H9 (cell line): ENCODE measurements at regions not wholly inside any gene's neighbourhood (a gene's known extent, or its start where the extent isn't known, plus 50 kb on each side); places are given as distances from the start of the nearest gene placed in this dataset.

Source experiments
- DNase-seq: peaks from one replicate; pipeline ENCODE4 v3.0.0-alpha.2; 2017
- H2AFZ ChIP-seq: one replicate; pipeline ENCODE4 v1.6.1; 2013; ENCODE audit warnings: mild to moderate bottlenecking, low read length, control low read depth, moderate library complexity
- H2AK5ac ChIP-seq: 2 replicates; pipeline ENCODE4 v1.6.1; 2013; ENCODE audit warnings: low read length, control low read depth, mixed read lengths; ENCODE audit not compliant: insufficient read length
- H2BK120ac ChIP-seq: one replicate; pipeline ENCODE4 v1.6.1; 2013; ENCODE audit warnings: low read depth, mild to moderate bottlenecking, low read length, control low read depth, inconsistent platforms; ENCODE audit not compliant: poor library complexity, severe bottlenecking
- H2BK12ac ChIP-seq: 2 replicates; pipeline ENCODE4 v1.6.1; 2013; ENCODE audit warnings: low read length, control low read depth, mixed read lengths, low read depth; ENCODE audit not compliant: insufficient read length
- H2BK15ac ChIP-seq: 2 replicates; pipeline ENCODE4 v1.6.1; 2013; ENCODE audit warnings: low read depth, low read length, control low read depth
- H2BK20ac ChIP-seq: one replicate; pipeline ENCODE4 v1.6.1; 2013; ENCODE audit warnings: low read depth, mild to moderate bottlenecking, low read length, control low read depth, inconsistent platforms; ENCODE audit not compliant: poor library complexity, severe bottlenecking
- H2BK5ac ChIP-seq: 2 replicates; pipeline ENCODE4 v1.6.1; 2013; ENCODE audit warnings: low read length, control low read depth, mixed read lengths; ENCODE audit not compliant: insufficient read length
- H3K14ac ChIP-seq: 2 replicates; pipeline ENCODE4 v1.6.1; 2013; ENCODE audit warnings: low read length, control low read depth; ENCODE audit not compliant: insufficient read depth
- H3K18ac ChIP-seq: 2 replicates; pipeline ENCODE4 v1.6.1; 2013; ENCODE audit warnings: low read depth, mild to moderate bottlenecking, mixed read lengths, low read length, control low read depth; ENCODE audit not compliant: insufficient read length
- H3K23ac ChIP-seq: 2 replicates; pipeline ENCODE4 v1.6.1; 2013; ENCODE audit warnings: low read length, control low read depth, mixed read lengths, low read depth; ENCODE audit not compliant: insufficient read length
- H3K23me2 ChIP-seq: 2 replicates; pipeline ENCODE4 v1.6.1; 2013; ENCODE audit warnings: low read depth, mild to moderate bottlenecking, mixed read lengths, low read length, control low read depth; ENCODE audit not compliant: insufficient read length, poor library complexity, severe bottlenecking
- H3K27ac ChIP-seq: 2 replicates; pipeline ENCODE4 v1.5.1; 2013; ENCODE audit warnings: low read length, control low read depth, mixed read lengths, low read depth; ENCODE audit not compliant: insufficient read length
- H3K27me3 ChIP-seq: 2 replicates; pipeline ENCODE4 v1.6.1; 2013; ENCODE audit warnings: low read length, control low read depth, inconsistent platforms; ENCODE audit not compliant: insufficient read depth
- H3K4ac ChIP-seq: 2 replicates; pipeline ENCODE4 v1.6.1; 2013; ENCODE audit warnings: low read depth, mild to moderate bottlenecking, control low read depth, inconsistent platforms, low read length, moderate library complexity
- H3K4me1 ChIP-seq: 2 replicates; pipeline ENCODE4 v1.6.1; 2013; ENCODE audit warnings: low read length, control low read depth, inconsistent platforms; ENCODE audit not compliant: insufficient read depth
- H3K4me2 ChIP-seq: 2 replicates; pipeline ENCODE4 v1.6.1; 2013; ENCODE audit warnings: low read length, control low read depth, mixed read lengths; ENCODE audit not compliant: insufficient read length, insufficient read depth
- H3K56ac ChIP-seq: 2 replicates; pipeline ENCODE4 v1.6.1; 2013; ENCODE audit warnings: low read depth, mild to moderate bottlenecking, mixed read lengths, low read length, control low read depth; ENCODE audit not compliant: insufficient read length
- H3K79me1 ChIP-seq: 2 replicates; pipeline ENCODE4 v1.6.1; 2013; ENCODE audit warnings: low read depth, mild to moderate bottlenecking, moderate library complexity, low read length, control low read depth, inconsistent platforms; ENCODE audit not compliant: insufficient read depth, poor library complexity, severe bottlenecking
- H3K79me2 ChIP-seq: 2 replicates; pipeline ENCODE4 v1.6.1; 2013; ENCODE audit warnings: low read length, control low read depth, inconsistent platforms; ENCODE audit not compliant: insufficient read depth
- H3K9ac ChIP-seq: 2 replicates; pipeline ENCODE4 v1.6.1; 2013; ENCODE audit warnings: low read length, control low read depth, mixed read lengths; ENCODE audit not compliant: insufficient read length; ENCODE audit errors: extremely low read depth
- H3K9me3 ChIP-seq: one replicate; pipeline ENCODE4 v1.6.1; 2013; ENCODE audit warnings: low read depth, low read length, inconsistent platforms; ENCODE audit not compliant: control insufficient read depth
- H3T11ph ChIP-seq: one replicate; pipeline ENCODE4 v1.6.1; 2013; ENCODE audit warnings: mild to moderate bottlenecking, low read length, control low read depth, inconsistent platforms
- H4K20me1 ChIP-seq: one replicate; pipeline ENCODE4 v1.6.1; 2013; ENCODE audit not compliant: control insufficient read depth, insufficient read length, insufficient read depth
- H4K5ac ChIP-seq: 2 replicates; pipeline ENCODE4 v1.6.1; 2013; ENCODE audit warnings: low read depth, mild to moderate bottlenecking, mixed read lengths, low read length, control low read depth; ENCODE audit not compliant: insufficient read length
- H4K8ac ChIP-seq: replicated peaks from 2 replicates; pipeline ENCODE4 v1.6.1; 2013; ENCODE audit warnings: low read length, control low read depth, mixed read lengths, low read depth; ENCODE audit not compliant: insufficient read length
- H4K91ac ChIP-seq: 2 replicates; pipeline ENCODE4 v1.6.1; 2013; ENCODE audit warnings: low read depth, mild to moderate bottlenecking, moderate library complexity, mixed read lengths, low read length, control low read depth; ENCODE audit not compliant: insufficient read length
- H3K27ac Mint-ChIP-seq, 3 experiments: 2 replicates in 2 of 3; 3 replicates in 1 of 3; pipeline ENCODE4 v1.8.0; 2020 to 2021; ENCODE audit warnings: mixed read lengths in 3 of 3, mild to moderate bottlenecking in 1 of 3, moderate library complexity in 1 of 3
- H3K27me3 Mint-ChIP-seq: 2 replicates; pipeline ENCODE4 v1.8.0; 2021; ENCODE audit warnings: low read depth, mild to moderate bottlenecking, moderate library complexity, mixed read lengths
- H3K36me3 Mint-ChIP-seq, 3 experiments: 2 replicates in 2 of 3; 3 replicates in 1 of 3; pipeline ENCODE4 v1.8.0; 2020 to 2021; ENCODE audit warnings: low read depth in 3 of 3, mixed read lengths in 3 of 3; ENCODE audit not compliant: insufficient read depth in 1 of 3
- H3K4me1 Mint-ChIP-seq, 2 experiments: 2 replicates each; pipeline ENCODE4 v1.8.0; 2020; ENCODE audit warnings: mixed read lengths in 2 of 2
- H3K4me3 Mint-ChIP-seq, 2 experiments: 2 replicates in 1 of 2; 3 replicates in 1 of 2; pipeline ENCODE4 v1.8.0; 2020 to 2021; ENCODE audit warnings: mild to moderate bottlenecking in 2 of 2, mixed read lengths in 2 of 2, moderate library complexity in 1 of 2
- H3K9me3 Mint-ChIP-seq, 2 experiments: 2 replicates in 1 of 2; 3 replicates in 1 of 2; pipeline ENCODE4 v1.8.0; 2020; ENCODE audit warnings: mild to moderate bottlenecking in 2 of 2, mixed read lengths in 2 of 2, moderate library complexity in 1 of 2
- CTCF ChIP-seq: fragments of 200-600 bp; sonication (generic); conservative IDR thresholded peaks from 3 replicates; pipeline ENCODE4 v1.8.0; 2021; ENCODE audit warnings: antibody characterized with exemption, mild to moderate bottlenecking
- WGBS: extraction: QIAGEN DNeasy Blood & Tissue Kit; methylation state at CpG from one replicate; pipeline ENCODE4 v1.1.7; 2013; ENCODE audit warnings: missing lambda C conversion rate, low lambda C conversion rate, mixed read lengths; ENCODE audit not compliant: insufficient read length; ENCODE audit errors: extremely low coverage; 5-methylcytosine and 5-hydroxymethylcytosine counted together

- no peak overlapping the region for H3K4me2 ChIP-seq
- no peak overlapping the region for H2BK5ac ChIP-seq
- no peak overlapping the region for H2AK5ac ChIP-seq
- H4K91ac ChIP-seq = no peak overlapping the region
- H3K4me1 ChIP-seq = peaks cover 2% of the 10 kb centered on the region; the same call in 1 of the 2 replicates
- no peak overlapping the region for H3K23ac ChIP-seq
- TF ChIP-seq CTCF = no peak
- no peak overlapping the region for H3K56ac ChIP-seq
- no peak overlapping the region for H3K9ac ChIP-seq
- H4K8ac ChIP-seq = no peak overlapping the region
- no peak overlapping the region for H3K14ac ChIP-seq
- no peaks in the 10 kb centered on the region for H3K79me1 ChIP-seq
- H3K27me3 ChIP-seq = no peaks in the 10 kb centered on the region
- no peak overlapping the region for H3K4me3 Mint-ChIP-seq
- no peak overlapping the region for H2BK120ac ChIP-seq
- H2AFZ ChIP-seq = no peak overlapping the region
- no peaks in the 10 kb centered on the region for H3K23me2 ChIP-seq
- H4K20me1 ChIP-seq = no peaks in the 10 kb centered on the region
- H3K27ac Mint-ChIP-seq = no peak overlapping the region
- no peak overlapping the region for H2BK15ac ChIP-seq
- H3K18ac ChIP-seq = no peak overlapping the region
- H3K4me1 Mint-ChIP-seq = peaks cover 9 to 16% of the 10 kb centered on the region in 2 experiments; a peak in 3 of 4 replicates
- H2BK12ac ChIP-seq = no peak overlapping the region
- peak; percentile 32 for DNase-seq
- H3K9me3 Mint-ChIP-seq = no peaks in the 10 kb centered on the region; a peak in 2 of 5 replicates
- H3T11ph ChIP-seq = no peak overlapping the region
- no CpG with 5 or more reads among the region's 30 CpGs for WGBS
- H3K9me3 ChIP-seq = no peaks in the 10 kb centered on the region
- H3K36me3 Mint-ChIP-seq = no peaks in the 10 kb centered on the region; a peak in 2 of 7 replicates
- no peak overlapping the region for H2BK20ac ChIP-seq
- peaks cover 39% of the 10 kb centered on the region for H3K27me3 Mint-ChIP-seq
- H3K79me2 ChIP-seq = no peaks in the 10 kb centered on the region
- no peak overlapping the region for H3K4ac ChIP-seq
- H3K27ac ChIP-seq = no peak overlapping the region
- H4K5ac ChIP-seq = no peak overlapping the region
Observed at GRCh38 chr13:111920932-111921705, 145.8 kb upstream of the SOX1 start.
